IPS DF 4.7 (cell line): ENCODE measurements at regions not wholly inside any gene's neighbourhood (a gene's known extent, or its start where the extent isn't known, plus 50 kb on each side); places are given as distances from the start of the nearest gene placed in this dataset.

ENCODE experiments used
- DNase-seq: peaks from one replicate; pipeline ENCODE4 v3.0.0-alpha.2; 2013; ENCODE audit warnings: low spot score; ENCODE audit errors: extremely low read depth

DNA sequence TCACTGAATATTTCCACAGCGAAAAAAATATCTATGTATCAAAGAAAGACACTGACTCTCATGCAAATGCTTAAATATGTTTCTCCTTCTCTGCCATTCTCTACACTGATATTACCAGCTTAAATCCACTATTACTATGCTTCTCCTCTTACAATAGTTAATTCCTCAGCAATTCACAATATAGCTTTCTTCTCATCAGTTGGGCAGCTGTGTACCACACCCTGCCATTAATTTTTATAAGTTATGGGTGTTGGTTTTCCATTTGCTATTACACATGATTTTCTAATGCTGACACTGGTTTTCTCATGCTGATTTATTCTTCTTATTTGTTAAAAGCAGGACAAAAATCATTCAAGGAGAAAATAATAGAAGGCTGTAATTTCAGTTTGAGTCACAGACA lies 251.8 kb downstream of the TBX15 start:
- DNase-seq, result no peak

- no peak for DNase-seq
These were observed 270.2 kb downstream of the TBX15 start for GRCh38 chr1:118717893-118718292.

DNA sequence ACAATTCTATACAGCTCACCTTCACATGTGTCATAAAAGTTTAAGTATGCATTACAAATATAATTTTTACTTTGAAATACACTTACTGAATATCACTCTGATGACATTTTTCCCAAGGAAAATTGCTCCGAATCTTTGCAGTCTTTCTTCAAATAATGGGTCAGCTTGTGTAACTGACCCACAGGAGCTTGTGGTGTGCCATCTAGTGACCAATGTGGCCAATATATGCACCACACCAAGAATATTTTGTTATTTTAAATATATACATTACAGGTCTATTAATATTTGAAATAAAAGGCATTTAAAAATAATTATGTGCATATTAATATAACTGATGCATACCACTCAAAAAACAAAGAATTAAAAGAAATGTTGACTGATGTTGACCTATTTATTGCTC lies 271.4 kb downstream of the TBX15 start:
- no peak for DNase-seq

DNA sequence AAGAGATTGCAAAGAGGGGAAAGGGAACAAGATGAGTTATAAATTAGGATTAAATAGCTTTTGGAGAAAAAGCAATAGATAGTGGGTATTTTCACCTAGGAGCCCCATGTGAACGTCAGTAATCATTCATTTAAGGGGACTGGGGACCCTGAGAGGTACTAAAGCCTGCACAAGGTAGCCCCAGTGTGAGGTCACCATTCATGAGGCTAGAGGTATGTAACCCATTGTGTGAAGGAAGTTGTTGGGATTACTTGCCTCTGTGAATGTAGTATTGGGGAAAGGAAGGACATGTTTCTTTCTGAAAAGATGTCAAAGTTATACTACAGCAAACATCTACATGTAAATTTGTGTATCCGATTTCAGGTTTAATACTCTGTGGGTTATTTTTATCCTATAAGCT lies 276.8 kb downstream of the TBX15 start:
- DNase-seq, result no peak

- DNase-seq, result no peak
These were observed 289.2 kb downstream of the TBX15 start for GRCh38 chr1:118698911-118699310.

DNA sequence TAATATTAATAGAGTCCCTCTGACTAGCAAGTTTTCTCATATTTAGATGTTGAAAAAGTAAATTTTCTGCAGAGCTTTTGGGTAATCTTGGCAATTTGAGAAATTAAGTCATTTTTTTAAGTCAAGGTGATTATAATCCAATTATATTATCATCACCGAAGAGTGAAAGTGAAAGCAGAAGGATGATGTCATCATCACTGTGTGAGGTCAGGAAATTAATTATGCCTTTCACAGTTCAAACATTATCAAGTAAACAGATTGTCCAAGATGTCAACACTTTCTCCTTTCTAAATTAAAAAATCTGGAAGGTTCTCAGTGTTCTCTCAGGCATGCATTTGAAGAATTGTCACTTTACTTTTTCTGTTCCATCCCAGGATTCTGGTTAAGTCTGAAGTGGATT lies 296.0 kb downstream of the TBX15 start:
- DNase-seq, result no peak

DNA sequence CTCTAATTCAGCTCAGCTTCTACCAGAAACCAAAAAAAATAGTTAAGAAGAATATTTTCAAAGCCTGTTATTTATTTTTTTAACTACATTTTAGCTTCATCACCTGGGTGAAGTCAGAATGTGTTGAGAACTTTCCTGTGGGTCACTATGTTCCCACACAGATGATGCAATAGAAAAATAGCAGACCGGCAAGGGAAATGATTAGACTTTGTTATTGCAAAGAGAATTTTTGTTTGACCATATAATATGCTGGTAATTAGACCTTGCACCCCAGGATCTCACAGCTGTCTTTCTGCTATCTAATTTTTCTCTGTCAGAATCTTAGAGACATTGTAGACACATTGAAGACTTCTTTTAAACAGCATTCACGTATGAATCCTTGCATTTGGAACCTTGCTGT lies 299.3 kb downstream of the TBX15 start:
- DNase-seq, result no peak

DNA sequence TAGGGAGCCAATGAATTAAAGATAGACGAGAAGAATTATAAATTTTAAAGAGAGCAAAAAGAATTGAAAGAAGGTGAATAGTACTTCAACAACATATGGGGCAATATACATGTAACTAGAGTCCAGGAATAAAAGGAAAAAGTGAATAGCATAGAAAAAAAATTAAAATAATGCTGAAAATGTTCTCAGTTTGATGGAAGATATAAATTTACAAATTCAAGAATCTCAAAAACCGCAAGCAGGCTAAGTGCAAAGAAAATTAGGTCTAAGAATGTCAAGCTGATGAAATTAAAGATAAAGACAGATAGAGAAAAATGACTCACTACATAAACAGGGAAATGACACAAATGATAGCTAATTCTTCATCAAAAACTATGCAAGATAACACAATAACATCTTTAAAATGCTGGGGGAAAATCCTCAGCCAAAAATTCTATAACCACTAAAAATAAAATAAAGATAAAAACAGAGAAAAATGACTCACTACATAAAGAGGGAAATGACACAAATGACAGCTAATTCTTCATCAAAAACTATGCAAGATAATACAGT lies 326.3 kb downstream of the TBX15 start:
- DNase-seq, result no peak

DNA sequence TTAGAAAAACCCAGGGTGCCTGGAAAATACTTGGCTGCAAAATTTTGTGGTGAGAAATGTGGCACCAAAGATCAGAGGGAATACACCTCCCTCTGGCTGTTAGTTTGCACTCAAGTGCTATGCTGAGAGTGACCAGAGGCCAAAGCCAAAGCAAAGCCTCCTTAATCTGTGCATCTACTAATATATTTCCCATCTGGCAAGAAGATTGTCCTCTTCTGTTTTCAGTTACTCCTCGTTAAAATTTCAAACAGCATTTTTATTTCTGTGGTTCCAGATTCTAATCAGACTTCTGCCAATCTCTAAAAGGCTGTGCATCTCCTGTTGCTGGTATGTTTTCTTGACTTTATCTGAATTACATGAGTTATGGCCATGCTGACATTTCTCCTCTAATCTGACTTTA lies 327.4 kb downstream of the TBX15 start:
- DNase-seq, result no peak

DNA sequence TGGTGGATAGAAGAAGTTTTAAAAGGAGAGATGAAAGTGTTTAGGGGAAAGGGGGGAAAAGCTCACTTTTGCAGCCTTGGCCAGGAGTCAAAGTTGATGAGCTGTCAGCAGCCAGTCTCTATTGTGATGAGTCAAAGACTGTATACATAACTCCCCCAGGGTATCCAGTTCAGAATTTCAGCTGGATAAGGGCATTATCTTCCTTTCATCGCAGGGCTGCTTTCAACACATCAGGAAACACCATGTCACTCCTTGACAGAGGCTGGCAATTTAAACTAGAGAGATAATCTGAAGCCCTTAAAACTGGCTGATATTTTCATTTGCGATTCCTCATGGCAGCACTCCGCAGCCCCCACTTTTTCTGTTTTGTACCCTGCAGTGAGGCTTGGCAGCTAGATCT lies 328.5 kb downstream of the TBX15 start:
- no peak for DNase-seq

- DNase-seq, result no peak
These were observed 337.9 kb downstream of the TBX15 start for GRCh38 chr1:118650107-118650807.

DNA sequence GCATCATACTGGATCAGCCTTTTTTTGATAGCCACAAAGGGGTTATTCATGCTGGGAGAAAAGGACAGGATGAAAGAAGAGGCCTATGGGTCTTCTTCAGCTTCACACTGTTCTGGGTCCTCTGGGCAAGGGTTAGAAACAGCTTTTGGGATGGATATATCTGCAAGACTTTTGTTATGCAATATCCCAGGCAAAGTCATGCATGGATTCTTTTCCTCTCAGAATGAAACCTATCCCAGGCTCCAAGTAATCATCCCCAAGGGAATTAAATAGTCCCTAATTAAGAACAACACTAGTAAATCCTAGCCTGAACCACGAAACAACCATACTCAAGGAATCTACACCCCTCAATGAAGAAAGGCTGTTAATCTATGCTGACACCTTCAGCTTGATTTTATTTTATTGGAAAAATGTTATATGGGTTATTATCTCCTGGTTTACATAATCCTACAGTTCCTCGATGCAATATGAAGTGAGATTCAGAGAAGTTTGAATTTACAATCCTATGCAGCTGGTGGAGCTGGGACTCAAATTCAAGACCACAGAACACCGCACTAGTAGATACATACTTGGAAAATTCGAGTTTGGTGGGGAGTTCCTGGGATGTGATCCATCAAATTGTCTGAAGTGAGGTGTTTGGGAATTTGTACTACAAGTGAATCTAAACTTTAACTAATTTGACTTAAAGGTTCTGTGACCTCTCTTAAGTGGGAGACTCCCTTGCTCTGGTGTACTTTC lies 338.6 kb downstream of the TBX15 start:
- no peak for DNase-seq

DNA sequence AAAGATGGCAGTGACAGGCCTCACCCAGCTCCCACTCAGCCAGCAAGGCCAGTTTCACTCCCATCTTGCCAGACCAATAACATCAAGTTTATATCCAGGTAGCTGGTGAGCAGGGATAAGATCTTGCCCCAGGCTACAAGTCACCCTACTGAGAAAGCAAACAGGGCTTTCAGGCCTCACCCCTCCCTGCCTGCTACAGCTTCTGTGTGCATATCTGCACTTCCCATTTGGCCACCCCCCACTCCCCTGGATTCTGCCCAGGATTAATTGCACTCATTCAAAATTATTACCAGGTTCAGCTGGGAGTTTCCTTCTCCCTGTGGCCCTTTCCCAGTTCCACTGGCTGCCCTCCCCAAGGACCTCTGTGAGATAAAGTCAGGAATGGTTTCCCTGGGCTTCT lies 352.1 kb downstream of the TBX15 start:
- DNase-seq, result no peak

- DNase-seq, result no peak
These were observed 360.7 kb downstream of the TBX15 start for GRCh38 chr1:118627435-118627834.

DNA sequence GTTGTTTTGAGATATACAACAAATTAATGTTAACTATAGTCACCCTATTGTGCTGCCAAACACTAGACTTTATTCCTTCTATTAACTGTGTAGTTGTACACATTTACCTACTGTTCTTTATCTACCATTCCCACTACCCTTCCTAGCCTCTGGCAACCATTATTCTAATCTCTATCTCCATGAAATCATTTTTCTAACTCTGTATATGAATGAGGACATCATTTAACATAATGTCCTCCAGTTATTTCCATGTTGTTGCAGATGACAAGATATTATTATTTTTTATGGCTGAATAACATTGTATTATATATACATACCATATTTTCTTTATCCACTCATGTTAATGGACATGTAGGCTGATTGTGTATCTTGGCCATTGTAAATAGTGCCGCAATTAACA lies 366.3 kb downstream of the TBX15 start:
- DNase-seq, result no peak

- no peak for DNase-seq
These were observed 369.4 kb downstream of the TBX15 start for GRCh38 chr1:118618618-118619340.

GRCh38 chr1:118617916-118618315 lies 370.2 kb downstream of the TBX15 start:
- DNase-seq, result no peak

DNA sequence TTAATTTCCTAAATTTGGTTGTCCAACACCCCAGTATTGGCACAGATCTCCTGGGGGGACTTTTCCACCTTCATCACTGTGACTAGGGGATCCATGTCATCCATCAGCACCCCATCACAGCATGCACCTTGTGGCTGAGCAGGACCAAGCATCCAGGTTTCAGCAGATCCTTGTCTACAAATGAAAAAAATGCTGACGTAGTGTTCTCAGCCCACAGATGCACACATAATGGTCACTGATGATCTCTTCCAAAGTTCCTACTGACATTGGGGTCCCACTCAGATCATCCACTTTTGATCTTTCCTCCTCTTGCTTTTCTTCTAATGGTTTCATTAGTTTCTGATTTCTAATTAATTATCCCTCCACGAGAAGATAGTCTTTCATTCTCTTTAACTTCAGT lies 373.1 kb downstream of the TBX15 start:
- DNase-seq, result no peak

DNA sequence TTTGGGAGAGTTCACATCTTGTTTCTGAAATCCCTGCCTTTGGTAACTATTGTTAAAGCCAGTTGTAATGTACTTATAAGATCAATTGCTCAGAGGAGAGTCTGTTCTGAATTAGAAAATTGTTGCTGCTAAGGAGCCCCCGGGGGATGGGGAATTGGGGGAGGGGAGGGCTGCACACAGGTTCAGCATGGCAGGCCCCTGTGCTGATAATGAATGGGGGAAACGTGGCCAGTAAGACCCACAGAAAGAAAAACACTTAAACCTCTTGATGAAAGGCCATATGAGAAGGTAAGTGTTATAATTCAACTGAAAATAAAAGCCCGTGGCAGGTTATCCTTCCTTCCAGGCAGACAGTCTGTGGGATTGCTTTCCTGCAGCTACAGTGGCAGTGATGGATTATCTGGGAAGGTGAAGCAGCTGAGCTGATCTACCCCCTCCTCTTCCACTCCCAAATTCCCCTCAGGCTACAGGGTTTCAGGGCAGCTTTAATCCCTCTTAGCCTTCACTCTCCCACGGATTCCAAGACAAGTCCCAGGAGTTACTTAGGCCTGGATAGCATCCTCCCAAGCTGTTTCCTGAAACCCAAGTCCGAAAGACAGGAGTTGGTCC lies 398.8 kb downstream of the TBX15 start:
- no peak for DNase-seq

- no peak for DNase-seq
These were observed 399.6 kb downstream of the TBX15 start for GRCh38 chr1:118588566-118588965.

DNA sequence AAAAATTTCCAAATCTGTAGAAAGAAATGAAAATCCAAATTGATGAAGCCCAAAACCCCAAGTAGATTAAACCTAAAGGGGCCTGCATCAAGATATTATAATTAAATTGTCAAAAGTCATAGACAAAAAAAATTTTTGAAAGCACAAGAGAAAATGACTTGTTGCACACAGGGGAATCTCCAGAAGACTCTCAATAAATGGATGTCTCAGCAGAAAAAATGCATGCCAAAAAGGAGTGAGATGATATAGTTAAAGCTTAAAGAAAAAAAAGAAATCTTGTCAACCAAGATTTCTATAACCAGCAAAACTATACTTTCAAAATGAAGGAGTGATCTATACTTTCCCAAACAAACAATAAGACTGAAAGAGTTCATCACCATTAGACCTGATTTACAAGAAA lies 393.2 kb upstream of the SPAG17 start:
- no peak for DNase-seq

- no peak for DNase-seq
These were observed 390.0 kb upstream of the SPAG17 start for GRCh38 chr1:118575060-118575459.
